BJ (cell line): ENCODE measurements at regions not wholly inside any gene's neighbourhood (a gene's known extent, or its start where the extent isn't known, plus 50 kb on each side); places are given as distances from the start of the nearest gene placed in this dataset.

Experiments used
- CTCF ChIA-PET: fragments of 350-600 bp; formaldehyde crosslinking; extraction: SDS; loops from one replicate; lab custom pipeline; 2021; ENCODE audit warnings: antibody characterized with exemption, inconsistent platforms; lab: Yijun Ruan, JAX
- POLR2A ChIA-PET: fragments of 300-600 bp; sonication (Branson Sonifier 250); formaldehyde crosslinking; extraction: SDS; loops from one replicate; lab custom pipeline; 2021; ENCODE audit warnings: antibody characterized with exemption; lab: Charles Lee
- DNase-seq: peaks from one replicate; pipeline ENCODE4 v3.0.0-alpha.2; 2011; ENCODE audit warnings: low read depth
- H3K27me3 ChIP-seq: 2 replicates; pipeline ENCODE4 v1.6.0; 2011; ENCODE audit warnings: low read length; ENCODE audit not compliant: control insufficient read depth, insufficient read depth
- H3K36me3 ChIP-seq: 2 replicates; pipeline ENCODE4 v1.5.1; 2011; ENCODE audit warnings: low read length; ENCODE audit not compliant: control insufficient read depth, insufficient read depth
- H3K4me3 ChIP-seq: 2 replicates; pipeline ENCODE4 v1.5.1; 2011; ENCODE audit warnings: low read depth, mild to moderate bottlenecking, control low read depth, low read length
- TF ChIP-seq, protein P1 (sequence below): IDR thresholded peaks from 2 replicates; pipeline ENCODE4 v1.5.1; 2011; ENCODE audit warnings: low read depth, mild to moderate bottlenecking, control low read depth, inconsistent platforms, low read length, moderate library complexity; ENCODE audit not compliant: insufficient read depth

DNA sequence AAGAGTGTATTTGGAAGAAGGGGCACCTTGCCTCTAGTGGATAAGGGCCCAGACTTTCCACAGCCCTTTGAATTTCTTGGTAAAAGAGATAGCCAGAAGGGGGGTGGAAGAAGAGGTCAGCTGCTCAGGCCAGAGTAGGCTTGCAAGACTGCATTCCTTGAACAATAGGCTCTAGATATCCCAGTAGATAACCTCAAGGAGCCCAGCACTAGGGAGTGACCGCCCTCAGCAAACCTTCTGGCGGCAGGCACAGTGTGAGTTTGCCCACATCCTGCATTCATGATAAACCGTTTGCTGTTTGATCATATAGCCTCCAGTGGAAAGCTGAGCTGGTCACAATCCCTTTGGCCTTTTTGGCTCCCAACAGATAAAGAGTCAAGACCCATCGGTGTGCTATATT lies 70.5 kb downstream of the NPY start:
- POLR2A ChIA-PET = no interaction called here
- Histone ChIP-seq H3K4me3 (no peak overlapping the region), H3K27me3 (no peaks in the 10 kb centered on the region), H3K36me3 (no peaks in the 10 kb centered on the region)
- CTCF ChIA-PET = no interaction called here
- TF ChIP-seq, protein P1, sequence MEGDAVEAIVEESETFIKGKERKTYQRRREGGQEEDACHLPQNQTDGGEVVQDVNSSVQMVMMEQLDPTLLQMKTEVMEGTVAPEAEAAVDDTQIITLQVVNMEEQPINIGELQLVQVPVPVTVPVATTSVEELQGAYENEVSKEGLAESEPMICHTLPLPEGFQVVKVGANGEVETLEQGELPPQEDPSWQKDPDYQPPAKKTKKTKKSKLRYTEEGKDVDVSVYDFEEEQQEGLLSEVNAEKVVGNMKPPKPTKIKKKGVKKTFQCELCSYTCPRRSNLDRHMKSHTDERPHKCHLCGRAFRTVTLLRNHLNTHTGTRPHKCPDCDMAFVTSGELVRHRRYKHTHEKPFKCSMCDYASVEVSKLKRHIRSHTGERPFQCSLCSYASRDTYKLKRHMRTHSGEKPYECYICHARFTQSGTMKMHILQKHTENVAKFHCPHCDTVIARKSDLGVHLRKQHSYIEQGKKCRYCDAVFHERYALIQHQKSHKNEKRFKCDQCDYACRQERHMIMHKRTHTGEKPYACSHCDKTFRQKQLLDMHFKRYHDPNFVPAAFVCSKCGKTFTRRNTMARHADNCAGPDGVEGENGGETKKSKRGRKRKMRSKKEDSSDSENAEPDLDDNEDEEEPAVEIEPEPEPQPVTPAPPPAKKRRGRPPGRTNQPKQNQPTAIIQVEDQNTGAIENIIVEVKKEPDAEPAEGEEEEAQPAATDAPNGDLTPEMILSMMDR = no peak
- DNase-seq = no peak

DNA sequence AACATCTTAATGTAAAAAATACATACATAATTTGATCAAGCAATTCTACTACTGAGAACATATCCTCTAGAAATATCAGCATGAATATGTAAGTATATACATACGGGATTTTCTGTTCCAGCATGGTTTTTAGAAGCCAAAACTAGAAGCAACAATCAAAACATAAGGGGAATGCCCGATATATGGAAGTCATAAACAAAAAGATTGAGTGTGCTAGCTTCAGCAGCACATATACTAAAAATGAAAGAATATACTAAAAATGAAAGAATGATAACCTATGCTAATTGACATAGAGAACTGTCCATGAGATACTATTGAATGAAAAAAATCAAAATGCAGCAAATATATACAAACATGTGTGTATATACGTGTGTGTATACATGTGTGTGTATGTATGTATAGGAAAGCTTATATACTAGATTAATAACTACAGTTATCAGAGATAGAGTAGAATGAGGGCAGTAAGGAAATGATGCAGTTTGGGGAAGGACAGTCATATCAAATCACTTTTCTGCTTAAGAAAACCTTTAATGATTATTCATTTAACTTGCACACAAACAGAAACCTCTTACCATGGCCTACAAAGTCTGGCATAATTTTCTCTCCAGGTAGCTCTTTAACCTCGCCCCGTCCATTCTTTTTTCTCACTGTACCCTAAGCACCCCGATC lies 72.9 kb downstream of the NPY start:
- H3K4me3 ChIP-seq = no peak overlapping the region
- TF ChIP-seq, protein P1 = no peak
- H3K36me3 ChIP-seq = no peaks in the 10 kb centered on the region
- POLR2A ChIA-PET = interaction anchor here (0.6 kb wide), 1 partner anchor 1156 kb away, joined by 4 read pairs; no protein-coding TSS in a partner anchor
- CTCF ChIA-PET = interaction anchor here (1.2 kb wide), 1 partner anchor 19 kb away, joined by 3 read pairs; no protein-coding TSS in a partner anchor
- H3K27me3 ChIP-seq = no peaks in the 10 kb centered on the region
- no peak for DNase-seq

DNA sequence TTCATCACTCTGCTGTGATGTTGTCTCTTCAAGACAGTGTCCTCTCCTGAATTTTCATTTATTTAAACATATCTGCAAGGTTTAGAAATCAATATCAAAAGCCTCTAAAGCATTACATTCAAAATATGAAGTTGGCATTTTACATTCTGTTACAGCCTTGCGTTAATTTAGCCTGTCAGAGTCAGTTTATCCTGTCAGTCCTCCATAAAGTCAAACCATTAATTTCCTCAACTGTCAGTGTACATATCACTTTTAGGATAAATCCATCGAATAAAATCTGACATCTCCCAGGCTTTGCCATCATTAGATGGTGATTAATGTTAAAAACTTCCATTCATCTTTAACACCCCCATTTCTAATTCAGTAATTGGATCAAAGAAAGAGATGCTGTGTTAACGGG lies 77.0 kb downstream of the NPY start:
- POLR2A ChIA-PET = no interaction called here

DNA sequence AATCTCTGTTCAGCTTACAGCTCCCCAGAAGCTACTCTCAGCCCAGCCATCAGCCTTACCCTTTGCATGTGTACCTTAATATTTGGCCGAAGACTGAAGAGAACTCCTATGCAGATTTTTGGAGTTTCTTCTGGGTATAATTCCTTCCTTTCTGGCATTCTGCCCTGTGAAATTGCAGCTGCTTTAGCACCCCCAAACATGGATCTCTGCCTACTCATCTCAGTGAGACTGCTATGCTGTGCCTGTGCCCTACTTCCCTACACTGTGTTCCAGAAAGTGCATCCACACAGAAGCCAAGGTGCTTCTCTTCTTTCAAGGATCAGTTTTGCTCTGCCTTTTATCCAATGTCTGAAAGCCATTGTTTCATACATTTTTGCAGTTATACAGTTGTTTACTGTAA lies 81.6 kb downstream of the NPY start:
- Histone ChIP-seq H3K27me3 (no peaks in the 10 kb centered on the region), H3K36me3 (no peaks in the 10 kb centered on the region), H3K4me3 (no peak overlapping the region)
- ChIA-PET POLR2A (no interaction called here), CTCF (no interaction called here)
- TF ChIP-seq, protein P1 = no peak
- no peak for DNase-seq

More for the DNA sequence above, 77.0 kb downstream of the NPY start:
- TF ChIP-seq, protein P1 = no peak
- Histone ChIP-seq H3K36me3 (no peaks in the 10 kb centered on the region), H3K27me3 (no peaks in the 10 kb centered on the region), H3K4me3 (no peak overlapping the region)
- CTCF ChIA-PET = no interaction called here
- DNase-seq = no peak

DNA sequence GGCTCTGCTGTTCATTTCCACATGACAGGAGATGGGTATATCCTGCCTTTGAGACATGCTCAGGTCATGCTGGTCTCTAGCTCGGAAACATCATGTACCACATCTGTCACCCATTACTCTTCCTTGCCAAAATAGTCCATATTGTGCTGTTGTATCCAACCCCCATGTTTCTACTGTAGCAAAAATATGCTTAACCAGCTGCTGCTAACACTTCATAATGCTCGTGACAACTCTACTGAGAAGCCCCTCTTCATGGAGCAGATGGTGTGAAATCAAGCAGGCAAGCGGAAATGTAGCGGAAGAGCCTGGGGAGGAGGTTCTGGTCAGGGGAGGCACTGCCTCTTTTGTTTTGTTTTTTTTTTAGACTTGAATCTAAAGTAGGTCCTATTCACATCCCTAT lies 82.9 kb downstream of the NPY start:
- TF ChIP-seq, protein P1 = no peak
- Histone ChIP-seq H3K36me3 (no peaks in the 10 kb centered on the region), H3K27me3 (no peaks in the 10 kb centered on the region), H3K4me3 (no peak overlapping the region)
- POLR2A ChIA-PET = no interaction called here
- DNase-seq = no peak
- CTCF ChIA-PET = interaction anchor here (0.8 kb wide), 1 partner anchor 74 kb away, joined by 3 read pairs; no protein-coding TSS in a partner anchor
